ENCODE measurements at regions not wholly inside any gene's neighbourhood (a gene's known extent, or its start where the extent isn't known, plus 50 kb on each side); places are given as distances from the start of the nearest gene placed in this dataset.
A peak's percentile ranks its signal among the peaks of the same experiment; 100 is the strongest.

GRCh38 chr2:22329211-22330154 lies 1055.5 kb upstream of the KLHL29 start:
- no peak for DNase-seq (ENCODE audit: low read depth, low spot score)

DNA sequence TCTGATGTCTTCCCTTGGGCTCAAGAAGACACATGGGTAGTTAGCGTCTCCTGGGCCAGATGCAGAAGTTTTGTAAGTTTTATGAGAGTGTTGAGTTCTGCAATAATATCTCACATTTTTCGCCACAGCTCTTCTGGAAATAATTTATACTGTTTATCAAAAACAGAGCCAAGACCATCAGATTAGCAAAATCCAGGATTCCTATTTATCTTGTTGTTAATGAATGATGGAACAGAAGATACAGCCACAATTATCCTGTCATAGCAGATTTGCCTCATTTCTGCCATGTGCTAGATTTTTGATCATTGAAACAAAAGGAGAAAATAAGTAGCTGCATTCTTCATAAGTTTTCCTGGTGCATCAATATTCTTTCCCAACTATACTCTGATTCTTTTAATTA lies 1048.6 kb upstream of the KLHL29 start:
- DNase-seq (ENCODE audit: low read depth, low spot score): no peak

- no peak for DNase-seq (ENCODE audit: low read depth, low spot score)
Observed at GRCh38 chr2:22340716-22341115, 1044.3 kb upstream of the KLHL29 start.

DNA sequence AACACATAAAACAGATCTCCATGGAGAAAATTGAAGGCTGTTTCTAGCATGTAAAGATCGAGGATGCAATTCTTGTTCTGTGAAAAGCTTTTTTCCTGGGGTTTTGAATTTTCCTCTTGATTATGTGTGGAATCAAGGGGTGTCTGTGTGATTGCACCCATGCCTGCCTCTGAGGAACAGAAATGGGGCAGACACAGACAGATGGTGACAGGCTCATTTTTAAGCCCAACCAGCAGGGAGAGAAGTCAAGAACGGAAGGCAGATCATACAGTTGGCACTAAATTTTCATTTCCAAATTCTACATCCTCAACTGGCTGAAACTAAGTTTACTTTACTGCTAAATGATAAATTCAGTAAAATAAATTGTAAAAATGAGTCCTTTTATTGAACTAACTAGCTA lies 1037.7 kb upstream of the KLHL29 start:
- DNase-seq (ENCODE audit: low read depth, low spot score): no peak

DNA sequence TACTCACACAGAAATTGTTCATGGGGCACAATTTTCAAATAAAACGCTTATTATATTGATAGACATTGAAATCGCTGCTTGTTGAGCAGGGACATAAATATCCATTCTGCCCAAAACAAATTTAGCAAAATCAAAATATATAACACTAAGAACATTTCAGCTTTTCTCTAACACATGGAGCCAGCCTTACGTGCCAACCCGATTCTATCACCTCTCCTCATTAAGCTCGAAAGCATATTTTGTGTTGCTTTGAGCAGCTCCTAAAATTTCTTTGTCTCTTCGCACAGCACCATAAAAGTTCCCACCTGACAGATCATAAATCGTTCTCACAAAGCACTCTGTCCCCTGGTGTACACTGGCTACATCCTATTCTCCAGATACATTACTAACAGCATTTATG lies 1034.4 kb upstream of the KLHL29 start:
- DNase-seq (ENCODE audit: low read depth, low spot score): no peak

GRCh38 chr2:22355816-22356433 lies 1029.1 kb upstream of the KLHL29 start:
- peak; percentile 71 for DNase-seq (ENCODE audit: low read depth, low spot score)

DNA sequence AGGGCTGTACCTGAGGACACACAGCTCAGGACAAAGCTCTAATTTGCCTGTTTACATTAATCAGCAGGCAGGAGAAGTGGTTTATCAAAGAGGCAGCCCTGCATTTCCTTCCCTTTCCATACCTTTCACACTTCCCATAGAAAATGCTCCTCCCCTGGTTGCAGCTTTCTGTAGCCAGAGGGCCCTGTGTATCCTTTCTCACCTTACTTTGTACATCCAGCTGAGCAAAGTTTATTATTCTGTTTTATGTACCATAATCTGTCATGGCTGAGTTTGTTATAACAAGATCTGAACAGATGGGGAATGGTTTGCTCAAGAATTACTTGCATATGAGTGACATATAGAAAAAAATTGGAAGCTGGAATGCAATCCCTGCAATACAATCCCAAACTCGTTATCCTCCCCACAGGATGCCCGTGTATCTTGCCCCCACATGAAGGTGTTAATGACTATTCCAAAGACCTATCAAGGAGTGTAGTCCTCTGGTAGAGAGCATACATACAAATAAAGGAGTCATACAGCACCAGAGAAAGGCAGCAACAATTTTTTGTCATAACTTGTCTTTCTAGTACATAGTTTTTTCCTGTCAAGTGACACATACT lies 1025.8 kb upstream of the KLHL29 start:
- no peak for DNase-seq (ENCODE audit: low read depth, low spot score)

DNA sequence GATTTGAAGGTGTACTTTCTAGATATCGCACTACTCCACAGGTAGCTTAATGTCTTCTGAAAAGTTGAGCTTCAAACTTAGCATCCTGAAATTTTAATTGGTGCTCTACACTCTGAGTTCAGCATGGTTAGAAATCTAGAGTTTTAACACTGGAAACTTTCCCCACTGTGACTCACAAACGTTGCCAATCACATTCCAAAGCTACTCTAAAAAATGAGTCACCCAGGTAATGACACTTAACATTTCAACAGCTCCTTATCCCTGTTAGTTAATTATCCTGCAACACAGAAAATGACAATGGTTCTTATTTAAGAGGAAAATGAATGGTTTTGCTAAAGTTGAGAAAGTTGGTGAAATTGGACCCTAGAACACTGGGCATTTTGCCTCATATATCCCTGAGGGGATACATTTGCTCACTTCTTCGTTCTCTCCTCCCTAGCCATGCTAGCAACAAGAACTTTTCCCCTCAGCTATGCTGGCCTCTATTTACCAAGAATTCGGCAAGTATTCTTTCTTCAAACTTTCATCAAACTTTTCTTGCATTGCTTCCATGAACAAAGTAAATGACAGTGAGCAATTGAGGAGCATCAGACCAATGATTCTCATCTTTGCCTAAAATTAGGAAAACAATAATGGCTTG lies 1024.1 kb upstream of the KLHL29 start:
- DNase-seq (ENCODE audit: low read depth, low spot score): no peak

DNA sequence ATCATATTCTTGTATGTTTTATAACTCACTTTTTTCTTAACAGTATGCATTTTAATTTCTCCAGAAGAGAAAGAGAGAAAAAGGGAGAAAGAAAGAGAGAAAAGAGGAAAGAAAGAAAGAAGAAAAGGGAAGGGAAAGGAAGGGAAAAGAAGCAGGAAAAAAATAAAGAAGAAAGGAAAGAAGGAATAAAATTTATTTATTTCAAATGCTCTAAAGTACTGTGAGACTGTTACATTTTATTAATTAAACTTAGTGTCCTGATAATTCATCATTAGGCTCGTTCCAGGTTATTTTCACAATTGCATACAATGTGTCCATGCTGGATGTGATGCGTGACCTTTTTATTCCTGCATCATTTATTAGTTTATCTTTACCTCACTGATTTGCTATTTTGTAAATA lies 1023.4 kb upstream of the KLHL29 start:
- DNase-seq (ENCODE audit: low read depth, low spot score): no peak

GRCh38 chr2:22375096-22375495 lies 1009.9 kb upstream of the KLHL29 start:
- DNase-seq (ENCODE audit: low read depth, low spot score): no peak

DNA sequence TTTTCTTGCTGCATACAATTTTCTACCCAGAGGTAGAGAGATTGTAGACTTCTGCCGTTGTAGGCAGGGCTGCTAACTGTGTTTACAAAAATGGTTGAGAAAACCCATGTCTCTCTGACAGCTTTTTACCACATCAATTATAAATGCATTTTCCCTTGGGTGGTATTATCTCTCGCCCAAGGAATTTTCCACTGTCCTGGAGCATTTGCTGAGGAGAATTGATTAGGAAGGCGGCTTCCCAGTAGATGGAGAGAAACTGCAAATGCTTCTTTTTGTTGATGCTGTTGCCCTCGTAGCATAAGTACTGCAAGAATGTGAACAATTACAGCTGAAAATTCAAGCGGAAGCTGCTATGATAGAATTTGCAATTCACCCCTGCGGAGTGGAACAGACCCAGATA lies 1007.7 kb upstream of the KLHL29 start:
- no peak for DNase-seq (ENCODE audit: low read depth, low spot score)

- no peak for DNase-seq (ENCODE audit: low read depth, low spot score)
Observed at GRCh38 chr2:22382479-22383169, 1002.4 kb upstream of the KLHL29 start.

DNA sequence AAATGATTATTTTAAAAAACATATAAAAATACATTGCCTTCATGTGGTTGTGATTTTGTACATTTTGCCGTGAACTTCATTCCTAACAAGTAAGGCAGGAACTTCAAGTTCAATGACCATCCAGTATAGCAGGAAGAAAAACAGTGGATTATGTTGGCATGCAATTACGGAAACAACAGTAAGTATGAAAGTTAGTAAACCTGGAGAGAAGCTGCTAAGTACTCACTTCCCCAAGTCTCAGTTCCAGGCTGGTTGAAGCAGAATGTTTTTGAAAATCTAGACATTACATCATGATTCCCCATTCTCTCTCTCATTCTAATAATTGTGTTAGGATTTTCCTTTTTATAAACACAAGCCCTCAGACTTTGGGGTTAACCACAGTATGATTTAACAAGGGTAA lies 987.1 kb upstream of the KLHL29 start:
- no peak for DNase-seq (ENCODE audit: low read depth, low spot score)

- no peak for DNase-seq (ENCODE audit: low read depth, low spot score)
Observed at GRCh38 chr2:22403748-22404147, 981.2 kb upstream of the KLHL29 start.

DNA sequence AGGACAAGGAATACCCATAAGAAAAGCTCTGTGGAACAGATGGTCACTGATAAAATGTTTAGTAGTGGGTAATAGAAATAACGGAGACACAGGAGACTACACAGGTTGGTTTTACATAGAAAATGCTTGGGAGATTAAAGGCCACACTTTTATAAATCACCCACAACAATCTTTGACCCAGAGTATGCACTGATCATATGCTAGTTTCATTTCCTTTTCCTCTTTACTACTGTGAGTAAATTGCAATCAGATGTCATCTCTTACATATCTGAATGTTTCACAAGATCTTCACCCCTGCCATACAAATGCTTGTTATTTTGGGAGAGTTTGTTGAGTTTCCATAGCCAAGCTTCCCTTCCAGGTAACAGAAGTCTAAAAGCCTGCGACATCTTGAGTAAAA lies 978.4 kb upstream of the KLHL29 start:
- no peak for DNase-seq (ENCODE audit: low read depth, low spot score)

- DNase-seq (ENCODE audit: low read depth, low spot score): no peak
Observed at GRCh38 chr2:22420076-22420475, 964.9 kb upstream of the KLHL29 start.

DNA sequence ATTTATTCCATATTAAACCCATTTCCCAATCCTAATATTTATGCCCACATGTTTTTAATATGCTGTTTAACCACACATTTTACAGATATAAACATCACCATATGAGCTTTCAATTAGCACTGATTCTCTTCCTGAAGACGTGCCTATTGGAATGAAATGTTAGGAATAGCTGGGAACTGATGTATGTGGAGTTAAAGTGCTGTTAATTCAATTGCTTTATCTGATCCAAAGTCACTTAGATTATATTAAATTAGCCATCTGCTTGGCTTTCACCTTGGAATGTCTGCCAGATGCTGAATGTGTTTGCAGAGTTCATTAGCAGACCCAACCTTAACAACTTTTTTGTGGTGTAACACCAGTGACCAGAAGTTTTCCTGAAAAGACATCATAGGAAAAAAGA lies 942.9 kb upstream of the KLHL29 start:
- DNase-seq (ENCODE audit: low read depth, low spot score): no peak

DNA sequence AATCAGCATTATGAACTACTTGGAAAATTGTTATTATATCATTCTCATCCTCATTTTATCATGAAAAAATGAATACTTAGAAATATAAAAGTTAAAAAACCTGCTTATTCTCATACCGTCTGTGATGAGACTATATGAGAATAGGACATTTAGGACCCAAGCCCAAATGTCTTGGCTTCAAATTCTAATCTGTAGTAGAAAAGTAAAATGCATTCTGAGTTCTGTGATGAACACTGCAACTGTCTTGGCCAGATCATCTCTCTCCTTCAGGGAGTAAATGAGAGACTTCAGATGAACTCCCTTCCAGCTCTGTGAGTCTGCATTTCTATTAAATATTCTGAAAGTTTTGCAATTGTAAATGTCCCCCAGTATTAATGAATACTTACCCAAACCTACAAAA lies 940.7 kb upstream of the KLHL29 start:
- no peak for DNase-seq (ENCODE audit: low read depth, low spot score)

- no peak for DNase-seq (ENCODE audit: low read depth, low spot score)
Observed at GRCh38 chr2:22449696-22450095, 935.3 kb upstream of the KLHL29 start.

DNA sequence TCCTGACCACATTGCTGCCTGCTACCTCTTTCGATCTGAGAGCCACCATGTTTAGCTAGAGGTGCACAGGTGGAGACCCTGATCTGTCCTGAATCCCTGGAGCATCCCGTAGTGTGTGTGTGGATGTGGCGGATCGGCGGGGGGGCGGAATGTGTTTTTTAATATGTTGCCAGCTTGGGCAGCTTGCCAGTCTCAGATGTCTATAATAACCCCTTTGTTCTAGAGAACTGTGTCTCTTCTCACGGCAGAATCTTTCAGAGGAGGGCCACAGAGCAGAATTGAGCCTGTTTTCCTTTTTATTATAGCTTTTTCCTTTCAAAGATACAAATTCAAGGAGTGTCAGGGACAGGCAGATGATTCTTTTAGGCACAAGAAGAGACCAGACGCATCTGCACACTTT lies 934.1 kb upstream of the KLHL29 start:
- DNase-seq (ENCODE audit: low read depth, low spot score): no peak

GRCh38 chr2:22454826-22455485 lies 930.0 kb upstream of the KLHL29 start:
- no peak for DNase-seq (ENCODE audit: low read depth, low spot score)

Measured in ELF-1 (cell line).